ENCODE measurements at regions not wholly inside any gene's neighbourhood (a gene's known extent, or its start where the extent isn't known, plus 50 kb on each side); places are given as distances from the start of the nearest gene placed in this dataset.

DNA sequence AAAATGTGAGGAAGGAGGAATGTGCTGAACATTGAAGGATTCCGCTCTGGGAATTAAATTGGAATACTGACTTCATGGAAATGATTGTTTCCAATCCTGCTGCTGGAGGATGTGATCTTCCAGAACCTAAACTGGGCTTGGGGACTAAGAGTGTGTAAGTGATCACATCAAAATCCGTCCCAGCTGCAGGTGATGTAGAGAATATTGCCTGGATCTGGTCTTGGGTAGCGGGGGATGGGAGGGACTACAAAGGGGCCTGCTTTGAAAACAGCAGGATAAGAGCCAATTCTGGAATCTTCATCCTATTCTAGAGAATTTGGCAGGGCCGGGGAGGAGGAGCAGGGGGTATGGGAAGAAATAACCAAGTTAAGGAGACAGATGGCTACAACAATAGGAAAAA, 552.2 kb upstream of the FZD8 start:
- Mint-ChIP-seq H3K9me3 (ENCODE audit: insufficient read depth) (peaks cover 19% of the 10 kb centered on the region), H3K4me3 (no peak overlapping the region), H3K4me1 (no peaks in the 10 kb centered on the region), H3K27me3 (no peaks in the 10 kb centered on the region), H3K27ac (no peak overlapping the region)
- Histone ChIP-seq H3K4me1 (ENCODE audit: control insufficient read depth in 2 of 2, insufficient read depth in 2 of 2, low read length in 2 of 2) (no peaks in the 10 kb centered on the region), H3K36me3 (replicated peaks in 1 of 2; ENCODE audit: control extremely low read depth in 1 of 2, control insufficient read depth in 1 of 2, extremely low read depth in 1 of 2, insufficient read depth in 2 of 2, low read length in 1 of 2) (no peaks in the 10 kb centered on the region), H3K4me3 (ENCODE audit: control extremely low read depth in 1 of 5, extremely low read depth in 1 of 5, insufficient read depth in 1 of 5, low read depth in 2 of 5, low read length in 4 of 5) (no peak overlapping the region), H3K9me3 (ENCODE audit: control extremely low read depth in 1 of 3, control insufficient read depth in 2 of 3, insufficient read depth in 1 of 3, low read length in 2 of 3) (peaks cover 0 to 9% (median 5%) of the 10 kb centered on the region in 3 donors), H2AFZ (ENCODE audit: insufficient read depth, low read depth, low read length, poor library complexity, severe bottlenecking) (no peak overlapping the region), H4K20me1 (ENCODE audit: control insufficient read depth, insufficient read depth, low read length, poor library complexity, severe bottlenecking) (no peaks in the 10 kb centered on the region), H3K27ac (ENCODE audit: low read length in 2 of 2) (no peak overlapping the region), H3K27me3 (replicated peaks in 1 of 4; ENCODE audit: control extremely low read depth in 1 of 4, control insufficient read depth in 3 of 4, insufficient read depth in 4 of 4, low read length in 3 of 4) (no peaks in the 10 kb centered on the region), H3K4me2 (replicated peaks; ENCODE audit: low read depth, low read length, poor library complexity, severe bottlenecking) (no peak overlapping the region), H3K79me2 (ENCODE audit: control insufficient read depth, insufficient read depth, low read length) (no peaks in the 10 kb centered on the region), H3K9ac (ENCODE audit: low read length) (no peak overlapping the region)
- ATAC-seq (ENCODE audit: low read depth) (no peak), DNase-seq (no peak)
- intact Hi-C loops (cut with micrococcal nuclease), result no loop called here
- ChIA-PET CTCF (no interaction called here), POLR2A (no interaction called here)
- WGBS (ENCODE audit: insufficient coverage), result 100% methylated on average over 3 of the region's 4 CpGs
- TF ChIP-seq, protein P1, sequence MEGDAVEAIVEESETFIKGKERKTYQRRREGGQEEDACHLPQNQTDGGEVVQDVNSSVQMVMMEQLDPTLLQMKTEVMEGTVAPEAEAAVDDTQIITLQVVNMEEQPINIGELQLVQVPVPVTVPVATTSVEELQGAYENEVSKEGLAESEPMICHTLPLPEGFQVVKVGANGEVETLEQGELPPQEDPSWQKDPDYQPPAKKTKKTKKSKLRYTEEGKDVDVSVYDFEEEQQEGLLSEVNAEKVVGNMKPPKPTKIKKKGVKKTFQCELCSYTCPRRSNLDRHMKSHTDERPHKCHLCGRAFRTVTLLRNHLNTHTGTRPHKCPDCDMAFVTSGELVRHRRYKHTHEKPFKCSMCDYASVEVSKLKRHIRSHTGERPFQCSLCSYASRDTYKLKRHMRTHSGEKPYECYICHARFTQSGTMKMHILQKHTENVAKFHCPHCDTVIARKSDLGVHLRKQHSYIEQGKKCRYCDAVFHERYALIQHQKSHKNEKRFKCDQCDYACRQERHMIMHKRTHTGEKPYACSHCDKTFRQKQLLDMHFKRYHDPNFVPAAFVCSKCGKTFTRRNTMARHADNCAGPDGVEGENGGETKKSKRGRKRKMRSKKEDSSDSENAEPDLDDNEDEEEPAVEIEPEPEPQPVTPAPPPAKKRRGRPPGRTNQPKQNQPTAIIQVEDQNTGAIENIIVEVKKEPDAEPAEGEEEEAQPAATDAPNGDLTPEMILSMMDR (IDR thresholded peaks at IDR 0.05), result no peak
- no peak for TF ChIP-seq EZH2 (IDR thresholded peaks at IDR 0.05; ENCODE audit: borderline replicate concordance, insufficient read depth, low read depth, low read length, poor library complexity, severe bottlenecking)

DNA sequence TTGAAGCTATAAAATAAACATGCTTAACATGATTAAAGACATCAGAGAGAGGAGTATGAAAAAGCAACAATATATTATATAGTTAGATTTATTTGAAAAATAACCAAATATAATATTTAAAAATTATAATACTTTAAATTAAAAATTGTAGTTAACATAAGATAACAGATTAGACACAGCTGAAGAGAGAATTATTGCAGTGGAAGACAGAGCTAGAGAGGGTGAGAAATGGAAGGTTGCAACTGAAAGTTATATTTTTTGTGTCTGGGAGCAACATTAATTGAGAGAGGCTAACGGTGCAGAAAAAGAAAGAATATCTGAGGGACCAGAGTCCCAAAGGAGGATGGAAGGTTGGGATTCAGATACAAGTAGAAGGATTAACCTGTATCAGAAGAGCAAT, 548.9 kb upstream of the FZD8 start:
- Histone ChIP-seq H3K9me3 (ENCODE audit: control extremely low read depth in 1 of 3, control insufficient read depth in 2 of 3, insufficient read depth in 1 of 3, low read length in 2 of 3) (peaks cover 0 to 13% (median 7%) of the 10 kb centered on the region in 3 donors), H3K9ac (ENCODE audit: low read length) (no peak overlapping the region), H3K4me3 (ENCODE audit: control extremely low read depth in 1 of 5, extremely low read depth in 1 of 5, insufficient read depth in 1 of 5, low read depth in 2 of 5, low read length in 4 of 5) (no peak overlapping the region), H4K20me1 (ENCODE audit: control insufficient read depth, insufficient read depth, low read length, poor library complexity, severe bottlenecking) (no peaks in the 10 kb centered on the region), H3K79me2 (ENCODE audit: control insufficient read depth, insufficient read depth, low read length) (no peaks in the 10 kb centered on the region), H3K36me3 (replicated peaks in 1 of 2; ENCODE audit: control extremely low read depth in 1 of 2, control insufficient read depth in 1 of 2, extremely low read depth in 1 of 2, insufficient read depth in 2 of 2, low read length in 1 of 2) (no peaks in the 10 kb centered on the region), H3K4me1 (ENCODE audit: control insufficient read depth in 2 of 2, insufficient read depth in 2 of 2, low read length in 2 of 2) (no peaks in the 10 kb centered on the region), H3K27ac (ENCODE audit: low read length in 2 of 2) (no peak overlapping the region), H2AFZ (ENCODE audit: insufficient read depth, low read depth, low read length, poor library complexity, severe bottlenecking) (no peak overlapping the region), H3K4me2 (replicated peaks; ENCODE audit: low read depth, low read length, poor library complexity, severe bottlenecking) (no peak overlapping the region), H3K27me3 (replicated peaks in 1 of 4; ENCODE audit: control extremely low read depth in 1 of 4, control insufficient read depth in 3 of 4, insufficient read depth in 4 of 4, low read length in 3 of 4) (no peaks in the 10 kb centered on the region)
- POLR2A ChIA-PET, result no interaction called here
- H3K4me3 Mint-ChIP-seq, result no peak overlapping the region
- TF ChIP-seq EZH2 (IDR thresholded peaks at IDR 0.05; ENCODE audit: borderline replicate concordance, insufficient read depth, low read depth, low read length, poor library complexity, severe bottlenecking), result no peak
- TF ChIP-seq, protein P1 (IDR thresholded peaks at IDR 0.05), result no peak
- 67% methylated on average over 1 of the region's 1 CpG for WGBS (ENCODE audit: insufficient coverage)
- no peak for DNase-seq
- no peak for ATAC-seq (ENCODE audit: low read depth)
- CTCF ChIA-PET, result no interaction called here
- H3K9me3 Mint-ChIP-seq (ENCODE audit: insufficient read depth), result peaks cover 14% of the 10 kb centered on the region
- H3K4me1 Mint-ChIP-seq, result no peaks in the 10 kb centered on the region
- intact Hi-C loops (cut with micrococcal nuclease), result no loop called here
- no peak overlapping the region for H3K27ac Mint-ChIP-seq
- no peaks in the 10 kb centered on the region for H3K27me3 Mint-ChIP-seq

Measured in B cell (primary cell).